ENCODE measurements at regions not wholly inside any gene's neighbourhood (a gene's known extent, or its start where the extent isn't known, plus 50 kb on each side); places are given as distances from the start of the nearest gene placed in this dataset.

- H3K4me3 ChIP-seq, result no peak overlapping the region
- intact Hi-C loops (cut with DNase I), result no loop called here
- no peak overlapping the region for H3K27ac ChIP-seq
- no peaks in the 10 kb centered on the region for H3K4me1 ChIP-seq (replicated peaks)
- no peaks in the 10 kb centered on the region for H3K36me3 ChIP-seq
- no peak for TF ChIP-seq POLR2AphosphoS5 (IDR thresholded peaks at IDR 0.05)
- TF ChIP-seq, protein P1, sequence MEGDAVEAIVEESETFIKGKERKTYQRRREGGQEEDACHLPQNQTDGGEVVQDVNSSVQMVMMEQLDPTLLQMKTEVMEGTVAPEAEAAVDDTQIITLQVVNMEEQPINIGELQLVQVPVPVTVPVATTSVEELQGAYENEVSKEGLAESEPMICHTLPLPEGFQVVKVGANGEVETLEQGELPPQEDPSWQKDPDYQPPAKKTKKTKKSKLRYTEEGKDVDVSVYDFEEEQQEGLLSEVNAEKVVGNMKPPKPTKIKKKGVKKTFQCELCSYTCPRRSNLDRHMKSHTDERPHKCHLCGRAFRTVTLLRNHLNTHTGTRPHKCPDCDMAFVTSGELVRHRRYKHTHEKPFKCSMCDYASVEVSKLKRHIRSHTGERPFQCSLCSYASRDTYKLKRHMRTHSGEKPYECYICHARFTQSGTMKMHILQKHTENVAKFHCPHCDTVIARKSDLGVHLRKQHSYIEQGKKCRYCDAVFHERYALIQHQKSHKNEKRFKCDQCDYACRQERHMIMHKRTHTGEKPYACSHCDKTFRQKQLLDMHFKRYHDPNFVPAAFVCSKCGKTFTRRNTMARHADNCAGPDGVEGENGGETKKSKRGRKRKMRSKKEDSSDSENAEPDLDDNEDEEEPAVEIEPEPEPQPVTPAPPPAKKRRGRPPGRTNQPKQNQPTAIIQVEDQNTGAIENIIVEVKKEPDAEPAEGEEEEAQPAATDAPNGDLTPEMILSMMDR (IDR thresholded peaks at IDR 0.05), result no peak
- no peak for DNase-seq (ENCODE audit: low spot score)
- WGBS, result 58% methylated on average over 5 of the region's 5 CpGs
- no peaks in the 10 kb centered on the region for H3K27me3 ChIP-seq (replicated peaks; ENCODE audit: insufficient read depth)
- H3K9me3 ChIP-seq, result no peaks in the 10 kb centered on the region
Observed at GRCh38 chr2:220127876-220128275, 500.4 kb downstream of the SLC4A3 start.

DNA sequence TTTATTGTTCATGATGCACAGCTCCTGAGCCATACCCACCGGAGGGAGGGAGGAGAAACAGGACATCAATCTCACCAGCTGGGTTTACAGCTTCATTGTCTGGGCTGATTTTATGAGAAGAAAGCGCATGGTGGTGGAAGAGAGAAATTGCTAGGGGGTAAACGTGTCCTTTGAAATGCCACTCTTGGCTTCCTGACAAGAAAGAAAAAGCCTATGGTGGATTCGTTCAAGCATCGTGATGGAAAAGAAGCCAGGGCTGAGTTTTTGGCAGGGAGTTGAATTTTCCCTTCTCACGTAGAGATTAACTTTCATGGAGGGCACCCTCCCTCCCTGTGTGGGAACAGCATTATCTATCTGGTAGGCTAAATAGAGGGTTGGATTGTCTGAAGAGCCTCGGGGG is 502.0 kb downstream of the SLC4A3 start:
- Histone ChIP-seq H3K4me1 (replicated peaks) (no peaks in the 10 kb centered on the region), H3K36me3 (no peaks in the 10 kb centered on the region), H3K27ac (no peak overlapping the region), H3K4me3 (no peak overlapping the region), H3K9me3 (no peaks in the 10 kb centered on the region), H3K27me3 (replicated peaks; ENCODE audit: insufficient read depth) (no peaks in the 10 kb centered on the region)
- intact Hi-C loops (cut with DNase I), result no loop called here
- no peak for DNase-seq (ENCODE audit: low spot score)
- WGBS, result 18% methylated on average over 7 of the region's 7 CpGs
- TF ChIP-seq, protein P1 (IDR thresholded peaks at IDR 0.05), result no peak
- no peak for TF ChIP-seq POLR2AphosphoS5 (IDR thresholded peaks at IDR 0.05)
- no peak for TF ChIP-seq POLR2A (IDR thresholded peaks at IDR 0.05)

DNA sequence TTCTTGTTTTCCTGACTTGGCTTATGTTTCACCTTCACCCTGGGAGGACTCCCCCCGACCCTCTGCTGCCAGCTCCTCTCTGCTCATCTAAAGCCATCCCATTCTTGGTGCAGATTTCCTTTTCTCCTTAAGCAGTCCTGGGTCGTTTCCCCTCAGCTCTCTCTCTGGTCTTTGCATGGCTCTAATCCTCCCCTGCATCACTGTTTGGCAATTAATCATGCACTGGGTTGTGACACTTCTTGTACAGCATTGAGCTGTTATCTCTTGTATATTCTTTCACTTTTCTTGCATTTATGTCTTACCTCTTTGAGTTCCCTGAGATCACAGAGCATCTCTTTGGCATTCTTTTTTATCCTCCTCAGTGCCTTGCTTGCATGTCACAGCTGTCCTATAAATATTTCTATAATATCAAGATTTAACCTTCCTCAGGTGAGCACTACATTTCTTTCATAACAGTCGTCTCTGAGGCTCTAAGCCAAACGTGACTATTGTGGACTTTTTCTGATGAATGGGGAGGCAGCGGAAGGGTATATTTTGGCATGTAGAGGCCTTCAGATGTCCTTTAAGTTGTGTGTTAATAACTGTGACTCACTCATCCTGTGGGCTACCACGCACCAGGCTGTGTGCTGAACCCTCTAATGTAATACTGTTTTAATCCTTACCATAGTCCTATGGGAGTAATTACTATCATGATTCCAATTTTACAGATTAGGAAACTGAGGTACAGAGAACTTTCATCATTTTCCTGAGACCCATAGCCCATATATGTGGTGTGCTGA is 507.5 kb downstream of the SLC4A3 start:
- TF ChIP-seq, protein P1 (IDR thresholded peaks at IDR 0.05), result no peak
- no peak for TF ChIP-seq POLR2AphosphoS5 (IDR thresholded peaks at IDR 0.05)
- DNase-seq (ENCODE audit: low spot score), result no peak
- no peaks in the 10 kb centered on the region for H3K36me3 ChIP-seq
- no peaks in the 10 kb centered on the region for H3K27me3 ChIP-seq (replicated peaks; ENCODE audit: insufficient read depth)
- H3K27ac ChIP-seq, result no peak overlapping the region
- H3K4me3 ChIP-seq, result no peak overlapping the region
- H3K4me1 ChIP-seq (replicated peaks), result no peaks in the 10 kb centered on the region
- 74% methylated on average over 6 of the region's 6 CpGs for WGBS
- intact Hi-C loops (cut with DNase I), result no loop called here
- H3K9me3 ChIP-seq, result no peaks in the 10 kb centered on the region

GRCh38 chr2:220143336-220143735 is 515.9 kb downstream of the SLC4A3 start:
- no peaks in the 10 kb centered on the region for H3K27me3 ChIP-seq (replicated peaks; ENCODE audit: insufficient read depth)
- H3K9me3 ChIP-seq, result no peaks in the 10 kb centered on the region
- H3K4me3 ChIP-seq, result no peak overlapping the region
- no peak for DNase-seq (ENCODE audit: low spot score)
- H3K27ac ChIP-seq, result no peak overlapping the region
- H3K4me1 ChIP-seq (replicated peaks), result no peaks in the 10 kb centered on the region
- TF ChIP-seq POLR2A (IDR thresholded peaks at IDR 0.05) (no peak), POLR2AphosphoS5 (IDR thresholded peaks at IDR 0.05) (no peak)
- TF ChIP-seq, protein P1 (IDR thresholded peaks at IDR 0.05), result no peak
- WGBS, result 70% methylated on average over 2 of the region's 2 CpGs
- no peaks in the 10 kb centered on the region for H3K36me3 ChIP-seq
- intact Hi-C loops (cut with DNase I), result no loop called here

GRCh38 chr2:220144411-220144810 is 517.0 kb downstream of the SLC4A3 start:
- Histone ChIP-seq H3K4me1 (replicated peaks) (no peaks in the 10 kb centered on the region), H3K9me3 (no peaks in the 10 kb centered on the region), H3K27me3 (replicated peaks; ENCODE audit: insufficient read depth) (no peaks in the 10 kb centered on the region), H3K36me3 (no peaks in the 10 kb centered on the region), H3K4me3 (no peak overlapping the region), H3K27ac (no peak overlapping the region)
- intact Hi-C loops (cut with DNase I), result no loop called here
- no peak for DNase-seq (ENCODE audit: low spot score)
- no peak for TF ChIP-seq POLR2A (IDR thresholded peaks at IDR 0.05)
- TF ChIP-seq POLR2AphosphoS5 (IDR thresholded peaks at IDR 0.05), result no peak
- TF ChIP-seq, protein P1 (IDR thresholded peaks at IDR 0.05), result no peak
- WGBS, result 84% methylated on average over 2 of the region's 2 CpGs
